Brain microvascular endothelial cell (primary cell): ENCODE measurements at regions not wholly inside any gene's neighbourhood (a gene's known extent, or its start where the extent isn't known, plus 50 kb on each side); places are given as distances from the start of the nearest gene placed in this dataset.

Source experiments
- DNase-seq: peaks from one replicate; pipeline ENCODE4 v3.0.0-alpha.2; 2020
- H3K27ac ChIP-seq: fragments of 250-450 bp; sonication (Bioruptor Pico); 2 replicates; pipeline ENCODE4 v1.5.1; 2020; ENCODE audit warnings: mild to moderate bottlenecking, moderate library complexity
- H3K27me3 ChIP-seq: fragments of 250-450 bp; sonication (Bioruptor Pico); replicated peaks from 2 replicates; pipeline ENCODE4 v1.5.1; 2020; ENCODE audit warnings: mild to moderate bottlenecking
- H3K36me3 ChIP-seq: fragments of 250-450 bp; sonication (Bioruptor Pico); replicated peaks from 2 replicates; pipeline ENCODE4 v1.5.1; 2020; ENCODE audit warnings: mild to moderate bottlenecking
- H3K4me3 ChIP-seq: 2 replicates; pipeline ENCODE4 v1.5.1; 2011; ENCODE audit warnings: low read depth, mild to moderate bottlenecking, control low read depth, low read length, moderate library complexity
- CTCF ChIP-seq: IDR thresholded peaks from 2 replicates; pipeline ENCODE4 v1.5.1; 2011; ENCODE audit warnings: low read depth, mild to moderate bottlenecking, moderate library complexity, low read length, control low read depth, inconsistent platforms; ENCODE audit errors: missing control alignments
- in situ Hi-C: cut with HindIII; loops from 2 replicates; pipeline ENCODE4 v1.10.0; 2017; ENCODE audit warnings: low sequenced_read_pairs, low pct_ligation_motif_present

GRCh38 chr4:104418286-104418685 is 76.4 kb downstream of the CXXC4 start:
- in situ Hi-C loops, result no loop called here
- no peak for TF ChIP-seq CTCF
- no peak overlapping the region for H3K27ac ChIP-seq

GRCh38 chr4:104417357-104417882 is 77.3 kb downstream of the CXXC4 start:
- Histone ChIP-seq H3K27ac (no peak overlapping the region), H3K36me3 (no peaks in the 10 kb centered on the region), H3K4me3 (no peak overlapping the region), H3K27me3 (no peaks in the 10 kb centered on the region)
- TF ChIP-seq CTCF, result no peak
- in situ Hi-C loops, result no loop called here
- no peak for DNase-seq

More at GRCh38 chr4:104418286-104418685, 76.4 kb downstream of the CXXC4 start:
- H3K4me3 ChIP-seq, result no peak overlapping the region
- no peaks in the 10 kb centered on the region for H3K27me3 ChIP-seq
- DNase-seq, result no peak
- H3K36me3 ChIP-seq, result no peaks in the 10 kb centered on the region

- Histone ChIP-seq H3K27me3 (no peaks in the 10 kb centered on the region), H3K36me3 (no peaks in the 10 kb centered on the region), H3K27ac (no peak overlapping the region), H3K4me3 (no peak overlapping the region)
- DNase-seq, result no peak
- in situ Hi-C loops, result no loop called here
- TF ChIP-seq CTCF, result no peak
Observed at GRCh38 chr4:104416725-104417356, 77.9 kb downstream of the CXXC4 start.

GRCh38 chr4:104413487-104413886 is 81.2 kb downstream of the CXXC4 start:
- Histone ChIP-seq H3K36me3 (no peaks in the 10 kb centered on the region), H3K27ac (no peak overlapping the region), H3K27me3 (no peaks in the 10 kb centered on the region), H3K4me3 (no peak overlapping the region)
- DNase-seq, result no peak
- in situ Hi-C loops, result no loop called here
- TF ChIP-seq CTCF, result no peak

GRCh38 chr4:104412344-104412743 is 82.3 kb downstream of the CXXC4 start:
- no peaks in the 10 kb centered on the region for H3K27me3 ChIP-seq
- TF ChIP-seq CTCF, result no peak
- no peak for DNase-seq
- no peak overlapping the region for H3K4me3 ChIP-seq
- H3K36me3 ChIP-seq, result no peaks in the 10 kb centered on the region
- no peak overlapping the region for H3K27ac ChIP-seq
- in situ Hi-C loops, result no loop called here

- Histone ChIP-seq H3K36me3 (no peaks in the 10 kb centered on the region), H3K27ac (no peak overlapping the region), H3K4me3 (no peak overlapping the region), H3K27me3 (no peaks in the 10 kb centered on the region)
- no peak for DNase-seq
- in situ Hi-C loops, result no loop called here
- TF ChIP-seq CTCF, result no peak
Observed at GRCh38 chr4:104411502-104411901, 83.2 kb downstream of the CXXC4 start.
